Neural cell (in vitro differentiated cells): ENCODE measurements at regions not wholly inside any gene's neighbourhood (a gene's known extent, or its start where the extent isn't known, plus 50 kb on each side); places are given as distances from the start of the nearest gene placed in this dataset.

Source experiments
- EP300 ChIP-seq: fragments of 450-650 bp; conservative IDR thresholded peaks from 2 replicates; pipeline ENCODE4 v1.6.1; 2014; ENCODE audit warnings: antibody characterized with exemption, mild to moderate bottlenecking, moderate library complexity; ENCODE audit not compliant: poor library complexity, severe bottlenecking
- POLR2AphosphoS5 ChIP-seq: IDR thresholded peaks from 2 replicates; pipeline ENCODE4 v1.6.1; 2012
- SMC3 ChIP-seq: fragments of 450-650 bp; conservative IDR thresholded peaks from 2 replicates; pipeline ENCODE4 v1.6.1; 2014; ENCODE audit warnings: antibody characterized with exemption, mild to moderate bottlenecking, moderate library complexity; ENCODE audit not compliant: poor library complexity
- TAF1 ChIP-seq: IDR thresholded peaks from 2 replicates; pipeline ENCODE4 v1.6.1; 2012; ENCODE audit warnings: low read depth

DNA sequence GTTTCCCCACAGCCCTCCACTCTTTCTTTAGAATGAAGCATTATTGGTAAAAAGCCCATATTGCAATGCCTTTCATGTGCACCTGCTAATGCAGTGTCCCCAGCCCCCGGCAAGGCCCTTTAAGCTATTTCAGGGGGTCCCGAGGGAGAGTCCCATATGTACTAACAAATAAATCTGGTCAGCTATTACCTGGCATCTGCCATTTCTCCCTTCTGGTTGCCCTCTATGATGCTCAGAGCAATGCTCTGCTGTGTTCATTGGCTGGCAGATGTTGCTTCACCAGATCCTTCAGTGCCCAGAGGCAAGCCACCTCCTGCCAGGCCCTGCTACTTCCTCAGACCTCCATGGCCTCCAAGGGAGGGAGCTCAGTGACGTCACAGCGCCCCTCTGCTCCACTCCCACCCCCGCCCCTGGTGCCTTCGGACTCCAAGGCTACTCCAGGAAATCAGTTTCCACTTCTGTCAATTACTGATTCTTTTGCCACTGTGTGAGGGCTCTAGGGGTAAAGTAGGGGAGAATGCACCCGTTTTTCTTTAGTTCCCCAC lies 201.1 kb upstream of the GLRA1 start:
- TF ChIP-seq POLR2AphosphoS5 (no peak), EP300 (no peak), SMC3 (no peak), TAF1 (no peak)
